Osteoblast (primary cell): ENCODE measurements at regions not wholly inside any gene's neighbourhood (a gene's known extent, or its start where the extent isn't known, plus 50 kb on each side); places are given as distances from the start of the nearest gene placed in this dataset.

ENCODE experiments used
- DNase-seq: peaks from one replicate; pipeline ENCODE4 v3.0.0; 2011; ENCODE audit warnings: low spot score, mixed read lengths; ENCODE audit not compliant: insufficient read length; ENCODE audit errors: missing footprints
- H2AFZ ChIP-seq: 2 replicates; pipeline ENCODE4 v1.6.0; 2011; ENCODE audit warnings: mild to moderate bottlenecking, low read length
- H3K27ac ChIP-seq: 2 replicates; pipeline ENCODE4 v1.5.1; 2011; ENCODE audit warnings: mild to moderate bottlenecking, low read depth, low read length, moderate library complexity
- H3K27me3 ChIP-seq: 2 replicates; pipeline ENCODE4 v1.6.0; 2012; ENCODE audit warnings: mild to moderate bottlenecking, control low read depth, inconsistent platforms, low read length, moderate library complexity; ENCODE audit not compliant: insufficient read depth
- H3K36me3 ChIP-seq: 2 replicates; pipeline ENCODE4 v1.5.1; 2011; ENCODE audit warnings: mild to moderate bottlenecking, low read length, control low read depth, moderate library complexity; ENCODE audit not compliant: insufficient read depth
- H3K4me1 ChIP-seq: 2 replicates; pipeline ENCODE4 v1.5.1; 2011; ENCODE audit warnings: mild to moderate bottlenecking, low read length, control low read depth, moderate library complexity; ENCODE audit not compliant: insufficient read depth
- H3K4me2 ChIP-seq: 2 replicates; pipeline ENCODE4 v1.6.0; 2011; ENCODE audit warnings: mild to moderate bottlenecking, low read length; ENCODE audit not compliant: insufficient read depth
- H3K4me3 ChIP-seq: fragments of 200-600 bp; sonication (generic); 3 replicates; pipeline ENCODE4 v1.5.1; 2012; ENCODE audit warnings: mild to moderate bottlenecking, low read length, inconsistent platforms; ENCODE audit not compliant: insufficient read depth
- H3K79me2 ChIP-seq: 2 replicates; pipeline ENCODE4 v1.6.0; 2012; ENCODE audit warnings: mild to moderate bottlenecking, low read length, control low read depth, inconsistent platforms; ENCODE audit not compliant: insufficient read depth
- H3K9me3 ChIP-seq: 2 replicates; pipeline ENCODE4 v1.5.1; 2011; ENCODE audit warnings: low read depth, low read length, control low read depth
- H4K20me1 ChIP-seq: 2 replicates; pipeline ENCODE4 v1.6.0; 2012; ENCODE audit warnings: mild to moderate bottlenecking, low read length, control low read depth; ENCODE audit not compliant: insufficient read depth
- TF ChIP-seq, protein P1 (sequence below): IDR thresholded peaks from 2 replicates; pipeline ENCODE4 v1.5.1; 2011; ENCODE audit warnings: mild to moderate bottlenecking, low read depth, low read length, moderate library complexity; ENCODE audit errors: extremely low read depth

- no peak overlapping the region for H2AFZ ChIP-seq
- no peak overlapping the region for H3K4me3 ChIP-seq
- H3K9me3 ChIP-seq, result no peaks in the 10 kb centered on the region
- TF ChIP-seq, protein P1, sequence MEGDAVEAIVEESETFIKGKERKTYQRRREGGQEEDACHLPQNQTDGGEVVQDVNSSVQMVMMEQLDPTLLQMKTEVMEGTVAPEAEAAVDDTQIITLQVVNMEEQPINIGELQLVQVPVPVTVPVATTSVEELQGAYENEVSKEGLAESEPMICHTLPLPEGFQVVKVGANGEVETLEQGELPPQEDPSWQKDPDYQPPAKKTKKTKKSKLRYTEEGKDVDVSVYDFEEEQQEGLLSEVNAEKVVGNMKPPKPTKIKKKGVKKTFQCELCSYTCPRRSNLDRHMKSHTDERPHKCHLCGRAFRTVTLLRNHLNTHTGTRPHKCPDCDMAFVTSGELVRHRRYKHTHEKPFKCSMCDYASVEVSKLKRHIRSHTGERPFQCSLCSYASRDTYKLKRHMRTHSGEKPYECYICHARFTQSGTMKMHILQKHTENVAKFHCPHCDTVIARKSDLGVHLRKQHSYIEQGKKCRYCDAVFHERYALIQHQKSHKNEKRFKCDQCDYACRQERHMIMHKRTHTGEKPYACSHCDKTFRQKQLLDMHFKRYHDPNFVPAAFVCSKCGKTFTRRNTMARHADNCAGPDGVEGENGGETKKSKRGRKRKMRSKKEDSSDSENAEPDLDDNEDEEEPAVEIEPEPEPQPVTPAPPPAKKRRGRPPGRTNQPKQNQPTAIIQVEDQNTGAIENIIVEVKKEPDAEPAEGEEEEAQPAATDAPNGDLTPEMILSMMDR, result no peak
- DNase-seq, result peak; percentile 31
- H3K4me2 ChIP-seq, result no peak overlapping the region
- H4K20me1 ChIP-seq, result no peaks in the 10 kb centered on the region
- no peaks in the 10 kb centered on the region for H3K4me1 ChIP-seq
- no peaks in the 10 kb centered on the region for H3K36me3 ChIP-seq
- no peaks in the 10 kb centered on the region for H3K27me3 ChIP-seq
- H3K27ac ChIP-seq, result no peak overlapping the region
- H3K79me2 ChIP-seq, result no peaks in the 10 kb centered on the region
Observed at GRCh38 chr1:103170609-103171008, 62.3 kb upstream of the COL11A1 start.

DNA sequence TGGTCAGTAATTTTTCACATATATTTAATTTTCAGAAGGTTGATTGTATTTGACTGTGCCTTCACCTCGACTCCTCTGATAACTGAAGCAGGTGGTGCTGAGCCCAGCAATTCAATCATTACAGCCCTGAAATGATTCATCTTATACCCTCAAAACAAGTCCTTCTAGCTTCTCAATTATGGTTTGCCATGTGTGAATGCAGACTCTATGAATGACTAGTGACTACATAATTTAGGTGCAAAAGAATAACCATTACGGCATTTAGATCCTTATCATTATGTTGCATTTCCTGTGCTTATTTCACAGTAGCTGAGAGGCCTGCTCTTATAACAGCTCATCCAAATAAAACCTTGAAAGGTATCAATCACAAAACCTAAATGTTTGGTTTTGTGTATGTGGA lies 54.0 kb upstream of the COL11A1 start:
- H3K4me2 ChIP-seq, result no peak overlapping the region
- no peaks in the 10 kb centered on the region for H3K79me2 ChIP-seq
- no peaks in the 10 kb centered on the region for H3K36me3 ChIP-seq
- H2AFZ ChIP-seq, result no peak overlapping the region
- no peak overlapping the region for H3K27ac ChIP-seq
- H3K4me3 ChIP-seq, result no peak overlapping the region
- no peaks in the 10 kb centered on the region for H4K20me1 ChIP-seq
- no peaks in the 10 kb centered on the region for H3K27me3 ChIP-seq
- H3K9me3 ChIP-seq, result no peaks in the 10 kb centered on the region
- TF ChIP-seq, protein P1, result no peak
- no peak for DNase-seq
- H3K4me1 ChIP-seq, result no peaks in the 10 kb centered on the region

DNA sequence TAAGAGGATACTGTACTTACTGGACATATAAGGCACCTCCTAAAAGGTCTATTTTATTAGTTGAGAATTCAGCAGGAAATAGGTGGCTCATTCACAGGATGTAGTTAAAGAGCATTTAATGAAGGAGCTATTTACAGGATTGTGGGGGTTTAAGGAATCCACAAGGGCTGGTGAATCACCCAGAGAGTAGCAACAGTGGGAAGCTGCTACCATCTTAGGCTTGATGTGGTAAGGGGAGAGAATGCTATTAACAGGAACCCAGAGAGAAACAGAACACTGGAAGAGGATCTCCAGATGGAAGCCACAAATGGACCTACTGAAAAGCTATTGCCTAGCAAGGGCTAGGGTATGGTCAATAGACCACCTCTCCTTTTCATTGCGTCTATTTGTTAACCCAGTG lies 52.0 kb upstream of the COL11A1 start:
- H3K27ac ChIP-seq, result no peak overlapping the region
- H4K20me1 ChIP-seq, result no peaks in the 10 kb centered on the region
- no peaks in the 10 kb centered on the region for H3K27me3 ChIP-seq
- no peak overlapping the region for H3K4me2 ChIP-seq
- no peak overlapping the region for H3K4me3 ChIP-seq
- H3K9me3 ChIP-seq, result no peaks in the 10 kb centered on the region
- TF ChIP-seq, protein P1, result no peak
- no peaks in the 10 kb centered on the region for H3K4me1 ChIP-seq
- peak overlapping the region; percentile 51 for H2AFZ ChIP-seq
- no peaks in the 10 kb centered on the region for H3K36me3 ChIP-seq
- no peak for DNase-seq
- H3K79me2 ChIP-seq, result no peaks in the 10 kb centered on the region
